ENCODE measurements at regions not wholly inside any gene's neighbourhood (a gene's known extent, or its start where the extent isn't known, plus 50 kb on each side); places are given as distances from the start of the nearest gene placed in this dataset.

DNA sequence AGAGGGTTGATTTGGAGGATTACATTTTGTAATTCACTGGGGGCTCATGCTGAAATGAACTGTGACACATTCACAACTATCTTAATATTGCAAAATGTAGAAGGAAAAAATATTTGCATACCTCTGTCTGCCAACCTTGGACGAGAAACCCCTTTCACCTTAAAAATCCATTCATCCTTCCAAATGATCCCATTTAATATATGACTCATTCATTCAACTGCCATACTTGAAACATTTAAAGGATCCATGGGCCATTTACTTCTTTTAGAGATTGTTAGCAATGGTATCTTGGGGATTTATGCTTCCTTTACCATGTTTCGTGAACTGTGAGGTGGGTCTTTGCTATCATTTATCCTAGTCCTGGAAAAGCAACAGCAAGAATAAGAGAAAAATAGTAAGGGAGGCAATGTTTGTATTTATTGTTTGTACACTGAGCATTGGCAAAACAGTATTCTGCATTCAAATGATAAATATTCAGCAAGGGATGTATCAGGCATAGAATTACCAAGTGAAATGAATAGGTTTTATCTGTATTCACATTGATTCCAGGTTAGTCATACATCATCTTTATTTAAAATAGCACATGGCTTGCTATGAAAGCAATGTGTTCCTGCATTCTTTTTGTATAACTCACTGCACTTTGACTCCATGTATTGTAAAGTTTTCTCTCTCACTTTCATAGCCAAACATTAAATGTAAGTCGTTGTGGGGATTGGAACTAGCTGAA lies 378.1 kb downstream of the NSUN3 start:
- Histone ChIP-seq H2AFZ (ENCODE audit: low read depth, low read length, severe bottlenecking) (no peak overlapping the region), H3K9me3 (ENCODE audit: insufficient read depth, low read length) (no peaks in the 10 kb centered on the region), H3K27me3 (ENCODE audit: low read length) (no peaks in the 10 kb centered on the region), H3K36me3 (ENCODE audit: low read length) (no peaks in the 10 kb centered on the region), H3K79me2 (ENCODE audit: insufficient read depth, low read length) (no peaks in the 10 kb centered on the region), H4K20me1 (ENCODE audit: low read depth, low read length) (no peaks in the 10 kb centered on the region), H3K9ac (ENCODE audit: low read length) (no peak overlapping the region), H3K27ac (ENCODE audit: low read depth, low read length) (no peak overlapping the region), H3K4me3 (ENCODE audit: insufficient read depth, low read length, poor library complexity, severe bottlenecking) (no peak overlapping the region), H3F3A (ENCODE audit: insufficient read depth) (no peaks in the 10 kb centered on the region), H3K4me2 (ENCODE audit: low read depth, low read length, poor library complexity, severe bottlenecking) (no peak overlapping the region), H3K9me2 (replicated peaks; ENCODE audit: insufficient read depth, low read length) (no peaks in the 10 kb centered on the region)
- TF ChIP-seq CTCF (IDR thresholded peaks at IDR 0.05; ENCODE audit: insufficient read depth, low read length, poor library complexity, severe bottlenecking): no peak
- no peak for TF ChIP-seq EZH2phosphoT487 (conservative IDR thresholded peaks at IDR 0.05; ENCODE audit: low read length)

DNA sequence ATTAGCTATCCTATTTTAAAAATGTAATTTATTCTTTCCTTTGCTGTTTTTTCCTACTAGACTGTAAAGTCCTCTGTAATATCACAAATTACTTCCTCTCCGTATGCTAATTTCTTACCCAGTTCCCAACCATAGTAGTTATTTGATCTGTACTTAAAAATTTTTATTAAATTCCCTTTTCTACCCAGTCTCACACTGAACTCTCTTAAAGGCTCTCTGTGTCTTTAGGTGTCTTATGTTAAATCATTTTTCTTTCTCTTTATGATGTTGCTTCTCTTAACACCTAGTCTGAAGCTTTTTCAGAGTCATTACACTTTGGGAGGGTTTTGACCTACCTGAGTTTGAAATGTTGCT lies 378.6 kb downstream of the NSUN3 start:
- Histone ChIP-seq H3F3A (ENCODE audit: insufficient read depth) (no peaks in the 10 kb centered on the region), H3K27me3 (ENCODE audit: low read length) (no peaks in the 10 kb centered on the region), H4K20me1 (ENCODE audit: low read depth, low read length) (no peaks in the 10 kb centered on the region), H2AFZ (ENCODE audit: low read depth, low read length, severe bottlenecking) (no peak overlapping the region), H3K4me2 (ENCODE audit: low read depth, low read length, poor library complexity, severe bottlenecking) (no peak overlapping the region), H3K9me2 (replicated peaks; ENCODE audit: insufficient read depth, low read length) (no peaks in the 10 kb centered on the region), H3K9me3 (ENCODE audit: insufficient read depth, low read length) (no peaks in the 10 kb centered on the region), H3K36me3 (ENCODE audit: low read length) (no peaks in the 10 kb centered on the region), H3K9ac (ENCODE audit: low read length) (no peak overlapping the region), H3K79me2 (ENCODE audit: insufficient read depth, low read length) (no peaks in the 10 kb centered on the region), H3K27ac (ENCODE audit: low read depth, low read length) (no peak overlapping the region), H3K4me3 (ENCODE audit: insufficient read depth, low read length, poor library complexity, severe bottlenecking) (no peak overlapping the region)
- TF ChIP-seq CTCF (IDR thresholded peaks at IDR 0.05; ENCODE audit: insufficient read depth, low read length, poor library complexity, severe bottlenecking): no peak
- TF ChIP-seq EZH2phosphoT487 (conservative IDR thresholded peaks at IDR 0.05; ENCODE audit: low read length): no peak

DNA sequence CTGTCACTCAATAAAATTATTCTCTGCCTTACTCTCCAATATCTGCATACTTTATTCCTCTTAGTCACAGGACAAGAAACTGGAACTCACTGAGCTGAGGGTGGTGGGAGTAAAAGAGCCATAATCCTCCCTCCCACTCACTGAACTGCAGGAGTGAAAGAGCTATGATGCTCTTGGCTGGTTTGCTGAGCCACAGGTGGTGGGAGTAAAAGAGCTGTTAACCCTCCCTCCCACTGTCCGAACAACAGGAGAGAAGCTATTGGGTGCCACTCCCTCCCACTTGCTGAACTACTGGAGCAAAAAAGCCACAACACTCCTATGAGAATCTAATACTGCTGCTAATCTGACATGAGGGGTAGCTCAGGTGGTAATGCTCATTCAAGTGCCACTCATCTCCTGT lies 391.0 kb downstream of the NSUN3 start:
- no peak overlapping the region for H3K27ac ChIP-seq (ENCODE audit: low read depth, low read length)
- no peaks in the 10 kb centered on the region for H3F3A ChIP-seq (ENCODE audit: insufficient read depth)
- no peaks in the 10 kb centered on the region for H3K9me2 ChIP-seq (replicated peaks; ENCODE audit: insufficient read depth, low read length)
- no peaks in the 10 kb centered on the region for H4K20me1 ChIP-seq (ENCODE audit: low read depth, low read length)
- no peak overlapping the region for H3K4me2 ChIP-seq (ENCODE audit: low read depth, low read length, poor library complexity, severe bottlenecking)
- H3K4me3 ChIP-seq (ENCODE audit: insufficient read depth, low read length, poor library complexity, severe bottlenecking): no peak overlapping the region
- no peak overlapping the region for H3K9ac ChIP-seq (ENCODE audit: low read length)
- no peaks in the 10 kb centered on the region for H3K36me3 ChIP-seq (ENCODE audit: low read length)
- H3K27me3 ChIP-seq (ENCODE audit: low read length): no peaks in the 10 kb centered on the region
- no peak for TF ChIP-seq EZH2phosphoT487 (conservative IDR thresholded peaks at IDR 0.05; ENCODE audit: low read length)
- no peak for TF ChIP-seq CTCF (IDR thresholded peaks at IDR 0.05; ENCODE audit: insufficient read depth, low read length, poor library complexity, severe bottlenecking)
- H3K79me2 ChIP-seq (ENCODE audit: insufficient read depth, low read length): no peaks in the 10 kb centered on the region
- H2AFZ ChIP-seq (ENCODE audit: low read depth, low read length, severe bottlenecking): no peak overlapping the region
- no peaks in the 10 kb centered on the region for H3K9me3 ChIP-seq (ENCODE audit: insufficient read depth, low read length)
